ENCODE measurements at regions not wholly inside any gene's neighbourhood (a gene's known extent, or its start where the extent isn't known, plus 50 kb on each side); places are given as distances from the start of the nearest gene placed in this dataset.

DNA sequence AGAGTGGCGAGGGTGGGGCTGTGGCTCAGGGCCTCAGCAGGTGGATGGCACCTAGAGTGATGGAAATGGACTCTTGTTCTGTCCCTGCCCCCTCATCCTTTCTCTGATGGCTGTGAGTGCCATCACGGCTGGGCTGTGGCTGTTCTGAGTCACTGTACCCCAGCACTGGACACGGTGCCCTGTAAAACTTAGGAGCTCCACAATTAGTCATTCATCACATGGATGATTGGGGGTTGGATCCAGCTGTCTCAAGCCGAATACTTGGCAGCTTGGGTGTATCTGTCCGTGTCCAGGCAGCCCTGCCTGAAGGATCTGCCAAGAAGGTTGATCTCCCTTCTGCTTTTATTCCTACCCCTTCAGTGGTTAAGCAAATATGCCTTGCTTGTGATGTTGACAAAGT is 295.5 kb upstream of the EEF2KMT start:
- no peaks in the 10 kb centered on the region for H3K36me3 ChIP-seq
- no peaks in the 10 kb centered on the region for H3K4me1 ChIP-seq
- TF ChIP-seq, protein P1, sequence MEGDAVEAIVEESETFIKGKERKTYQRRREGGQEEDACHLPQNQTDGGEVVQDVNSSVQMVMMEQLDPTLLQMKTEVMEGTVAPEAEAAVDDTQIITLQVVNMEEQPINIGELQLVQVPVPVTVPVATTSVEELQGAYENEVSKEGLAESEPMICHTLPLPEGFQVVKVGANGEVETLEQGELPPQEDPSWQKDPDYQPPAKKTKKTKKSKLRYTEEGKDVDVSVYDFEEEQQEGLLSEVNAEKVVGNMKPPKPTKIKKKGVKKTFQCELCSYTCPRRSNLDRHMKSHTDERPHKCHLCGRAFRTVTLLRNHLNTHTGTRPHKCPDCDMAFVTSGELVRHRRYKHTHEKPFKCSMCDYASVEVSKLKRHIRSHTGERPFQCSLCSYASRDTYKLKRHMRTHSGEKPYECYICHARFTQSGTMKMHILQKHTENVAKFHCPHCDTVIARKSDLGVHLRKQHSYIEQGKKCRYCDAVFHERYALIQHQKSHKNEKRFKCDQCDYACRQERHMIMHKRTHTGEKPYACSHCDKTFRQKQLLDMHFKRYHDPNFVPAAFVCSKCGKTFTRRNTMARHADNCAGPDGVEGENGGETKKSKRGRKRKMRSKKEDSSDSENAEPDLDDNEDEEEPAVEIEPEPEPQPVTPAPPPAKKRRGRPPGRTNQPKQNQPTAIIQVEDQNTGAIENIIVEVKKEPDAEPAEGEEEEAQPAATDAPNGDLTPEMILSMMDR (IDR thresholded peaks at IDR 0.05): no peak
- no peaks in the 10 kb centered on the region for H3K27me3 ChIP-seq
- no peak overlapping the region for H3K4me3 ChIP-seq
- no peak overlapping the region for H3K27ac ChIP-seq
- DNase-seq (ENCODE audit: low spot score): no peak
- no peaks in the 10 kb centered on the region for H3K9me3 ChIP-seq

DNA sequence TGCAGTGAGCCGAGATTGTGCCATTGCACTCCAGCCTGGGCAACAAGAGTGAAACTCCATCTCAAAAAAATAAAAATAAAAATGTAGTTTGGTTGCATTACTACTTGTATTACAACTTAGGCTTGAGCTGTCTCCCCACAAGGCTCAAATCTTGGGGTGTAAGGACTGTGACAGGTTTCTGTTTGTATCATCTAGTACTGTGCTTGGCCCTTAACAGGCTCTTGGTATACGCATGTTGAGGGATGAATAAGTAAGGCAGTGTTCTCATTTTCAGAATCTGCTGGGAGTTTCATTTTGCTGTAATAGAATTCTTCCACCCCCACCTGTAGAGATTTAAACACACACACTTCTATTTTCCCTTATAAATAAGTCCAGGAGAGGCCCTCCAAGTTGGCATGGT is 289.4 kb upstream of the EEF2KMT start:
- H3K4me3 ChIP-seq: no peak overlapping the region
- H3K27me3 ChIP-seq: no peaks in the 10 kb centered on the region
- TF ChIP-seq, protein P1 (IDR thresholded peaks at IDR 0.05): no peak
- no peak for DNase-seq (ENCODE audit: low spot score)
- no peaks in the 10 kb centered on the region for H3K4me1 ChIP-seq
- H3K36me3 ChIP-seq: no peaks in the 10 kb centered on the region
- no peak overlapping the region for H3K27ac ChIP-seq
- no peaks in the 10 kb centered on the region for H3K9me3 ChIP-seq

DNA sequence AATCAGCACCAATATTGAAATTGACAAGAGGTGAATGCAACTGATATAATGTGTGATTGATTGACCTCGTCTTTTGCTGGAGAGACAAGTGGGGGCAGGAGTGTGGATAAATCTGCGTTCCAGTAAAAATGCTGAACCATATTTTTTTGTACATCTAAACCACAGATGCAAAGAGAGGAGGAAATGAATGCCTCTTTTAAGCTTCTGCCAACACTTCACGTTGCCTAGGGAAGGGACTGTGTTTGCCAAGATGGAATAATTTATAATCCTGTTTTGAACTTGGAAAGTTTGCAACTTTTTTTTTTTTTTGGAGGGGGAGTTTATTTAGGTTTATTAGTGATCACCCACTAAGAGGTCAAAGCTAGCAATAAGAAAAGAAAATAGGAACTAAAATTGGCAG is 288.2 kb upstream of the EEF2KMT start:
- no peaks in the 10 kb centered on the region for H3K27me3 ChIP-seq
- TF ChIP-seq, protein P1 (IDR thresholded peaks at IDR 0.05): no peak
- no peaks in the 10 kb centered on the region for H3K4me1 ChIP-seq
- no peaks in the 10 kb centered on the region for H3K36me3 ChIP-seq
- no peaks in the 10 kb centered on the region for H3K9me3 ChIP-seq
- no peak overlapping the region for H3K27ac ChIP-seq
- H3K4me3 ChIP-seq: no peak overlapping the region
- no peak for DNase-seq (ENCODE audit: low spot score)

DNA sequence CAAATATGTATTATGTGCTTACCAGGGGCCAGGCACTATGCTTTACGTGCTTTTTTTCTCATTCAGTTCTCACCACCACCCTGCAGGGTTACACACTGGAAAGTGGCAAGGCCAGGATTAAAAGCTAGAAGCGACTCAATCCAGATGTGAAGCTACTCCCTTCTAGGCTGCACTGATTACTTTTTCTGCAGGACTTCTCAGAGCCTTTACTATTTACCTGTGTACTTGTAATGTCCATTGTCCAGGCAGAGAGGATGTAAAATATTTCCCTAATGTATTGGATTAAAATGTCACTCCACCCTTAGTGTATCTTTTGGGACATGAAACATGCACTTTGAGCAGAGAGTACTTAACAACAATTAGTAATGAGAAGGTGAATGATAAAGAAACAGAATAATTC is 287.5 kb upstream of the EEF2KMT start:
- H3K9me3 ChIP-seq: no peaks in the 10 kb centered on the region
- no peak overlapping the region for H3K27ac ChIP-seq
- no peaks in the 10 kb centered on the region for H3K36me3 ChIP-seq
- H3K4me1 ChIP-seq: no peaks in the 10 kb centered on the region
- DNase-seq (ENCODE audit: low spot score): no peak
- TF ChIP-seq, protein P1 (IDR thresholded peaks at IDR 0.05): no peak
- no peak overlapping the region for H3K4me3 ChIP-seq
- no peaks in the 10 kb centered on the region for H3K27me3 ChIP-seq

DNA sequence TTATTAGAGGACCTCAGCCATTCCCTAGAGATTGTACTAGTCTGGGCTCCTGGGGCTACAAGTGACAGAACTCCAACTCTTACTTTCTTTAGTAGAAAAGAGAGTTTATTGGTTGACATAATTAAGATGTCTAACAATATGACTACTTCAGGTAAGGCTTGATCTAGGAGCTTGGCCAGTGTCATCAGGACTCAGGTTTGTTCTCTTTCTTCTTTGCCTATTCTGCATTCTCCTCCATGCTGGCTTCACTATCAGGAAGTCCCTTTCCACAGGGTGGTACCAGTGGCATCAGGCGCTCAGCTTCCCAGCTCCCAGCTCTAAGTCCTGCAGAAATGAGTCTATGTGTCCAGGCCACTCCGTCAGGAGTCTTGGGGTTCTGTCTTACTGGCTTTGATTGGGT is 286.1 kb upstream of the EEF2KMT start:
- DNase-seq (ENCODE audit: low spot score): no peak
- Histone ChIP-seq H3K36me3 (no peaks in the 10 kb centered on the region), H3K27ac (no peak overlapping the region), H3K4me1 (no peaks in the 10 kb centered on the region), H3K4me3 (no peak overlapping the region), H3K27me3 (no peaks in the 10 kb centered on the region), H3K9me3 (no peaks in the 10 kb centered on the region)
- TF ChIP-seq, protein P1 (IDR thresholded peaks at IDR 0.05): no peak

DNA sequence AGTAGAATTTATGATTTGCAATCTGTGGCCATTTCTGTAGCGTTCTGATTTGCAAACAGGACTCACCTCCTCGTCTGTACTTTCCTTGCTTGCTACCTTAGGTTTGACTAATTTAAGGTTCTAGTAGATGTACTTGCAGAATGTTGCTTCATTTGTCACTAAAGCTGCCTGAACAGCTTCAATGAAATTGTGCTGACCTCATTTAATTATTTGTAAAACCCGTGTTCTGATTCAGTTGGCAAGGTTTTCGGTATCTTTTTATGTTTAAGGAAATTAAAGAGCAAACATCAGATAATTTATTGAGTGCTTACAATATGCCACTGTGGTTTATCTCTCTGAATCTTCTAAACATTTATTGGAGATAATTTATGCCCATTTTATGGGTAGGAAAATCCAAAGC is 284.9 kb upstream of the EEF2KMT start:
- Histone ChIP-seq H3K27ac (no peak overlapping the region), H3K4me1 (no peaks in the 10 kb centered on the region), H3K27me3 (no peaks in the 10 kb centered on the region), H3K9me3 (no peaks in the 10 kb centered on the region), H3K36me3 (no peaks in the 10 kb centered on the region), H3K4me3 (no peak overlapping the region)
- TF ChIP-seq, protein P1 (IDR thresholded peaks at IDR 0.05): no peak
- DNase-seq (ENCODE audit: low spot score): no peak

Data from right atrium auricular region (tissue), 2 donors.